Activated T-helper 2 cell treated with anti-CD3 and anti-CD28 coated beads, Interferon-gamma antibody, Interleukin-2, Interleukin-4, amounts not matched to agents 10 μg/mL and 5 μg/mL and 100 μg/mL, durations not matched to agents 14 hours and 24 hours and 36 hours (primary cell): ENCODE measurements at regions not wholly inside any gene's neighbourhood (a gene's known extent, or its start where the extent isn't known, plus 50 kb on each side); places are given as distances from the start of the nearest gene placed in this dataset.

Source experiments
- DNase-seq: peaks from one replicate; pipeline ENCODE4 v3.0.0; 2021; ENCODE audit warnings: low spot score
- H3K27ac Mint-ChIP-seq: one replicate; pipeline ENCODE4 v1.8.0; 2021; ENCODE audit warnings: mixed read lengths
- H3K27me3 Mint-ChIP-seq: one replicate; pipeline ENCODE4 v1.8.0; 2021; ENCODE audit warnings: low read depth, mixed read lengths
- H3K36me3 Mint-ChIP-seq: one replicate; pipeline ENCODE4 v1.8.0; 2021; ENCODE audit warnings: low read depth, mixed read lengths
- H3K4me1 Mint-ChIP-seq: one replicate; pipeline ENCODE4 v1.8.0; 2021; ENCODE audit warnings: low read depth, mixed read lengths
- H3K4me3 Mint-ChIP-seq: one replicate; pipeline ENCODE4 v1.8.0; 2021; ENCODE audit warnings: low read depth, mild to moderate bottlenecking, moderate library complexity, mixed read lengths
- H3K9me3 Mint-ChIP-seq: one replicate; pipeline ENCODE4 v1.8.0; 2021; ENCODE audit warnings: mixed read lengths
- intact Hi-C: fragments of 100-400 bp; cut with micrococcal nuclease; formaldehyde crosslinking; loops from one replicate; pipeline ENCODE4 v1.15.1; 2023

- DNase-seq, result no peak
- intact Hi-C loops, result no loop called here
- H3K4me3 Mint-ChIP-seq, result no peak overlapping the region
- no peaks in the 10 kb centered on the region for H3K4me1 Mint-ChIP-seq
- H3K27me3 Mint-ChIP-seq, result no peaks in the 10 kb centered on the region
- no peak overlapping the region for H3K27ac Mint-ChIP-seq
- no peaks in the 10 kb centered on the region for H3K36me3 Mint-ChIP-seq
- H3K9me3 Mint-ChIP-seq, result no peaks in the 10 kb centered on the region
Observed at GRCh38 chr2:235191978-235192377, 240.2 kb downstream of the SH3BP4 start.

GRCh38 chr2:235194351-235194750 is 242.5 kb downstream of the SH3BP4 start:
- no peaks in the 10 kb centered on the region for H3K36me3 Mint-ChIP-seq

GRCh38 chr2:235194836-235195235 is 243.0 kb downstream of the SH3BP4 start:
- Mint-ChIP-seq H3K36me3 (no peaks in the 10 kb centered on the region), H3K9me3 (no peaks in the 10 kb centered on the region), H3K4me3 (no peak overlapping the region), H3K27me3 (no peaks in the 10 kb centered on the region), H3K27ac (no peak overlapping the region), H3K4me1 (no peaks in the 10 kb centered on the region)
- DNase-seq, result no peak
- intact Hi-C loops, result no loop called here

More at GRCh38 chr2:235194351-235194750, 242.5 kb downstream of the SH3BP4 start:
- Mint-ChIP-seq H3K27me3 (no peaks in the 10 kb centered on the region), H3K9me3 (no peaks in the 10 kb centered on the region), H3K27ac (no peak overlapping the region), H3K4me1 (no peaks in the 10 kb centered on the region), H3K4me3 (no peak overlapping the region)
- intact Hi-C loops, result no loop called here
- DNase-seq, result no peak

GRCh38 chr2:235195921-235196320 is 244.1 kb downstream of the SH3BP4 start:
- intact Hi-C loops, result no loop called here
- DNase-seq, result no peak
- Mint-ChIP-seq H3K27me3 (no peaks in the 10 kb centered on the region), H3K4me1 (no peaks in the 10 kb centered on the region), H3K9me3 (no peaks in the 10 kb centered on the region), H3K4me3 (no peak overlapping the region), H3K27ac (no peak overlapping the region), H3K36me3 (no peaks in the 10 kb centered on the region)

- H3K27me3 Mint-ChIP-seq, result no peaks in the 10 kb centered on the region
- H3K4me1 Mint-ChIP-seq, result no peaks in the 10 kb centered on the region
- H3K4me3 Mint-ChIP-seq, result no peak overlapping the region
- H3K36me3 Mint-ChIP-seq, result no peaks in the 10 kb centered on the region
- H3K9me3 Mint-ChIP-seq, result no peaks in the 10 kb centered on the region
- no peak overlapping the region for H3K27ac Mint-ChIP-seq
- intact Hi-C loops, result no loop called here
- DNase-seq, result no peak
Observed at GRCh38 chr2:235199128-235199527, 247.3 kb downstream of the SH3BP4 start.

- Mint-ChIP-seq H3K27me3 (no peaks in the 10 kb centered on the region), H3K27ac (no peak overlapping the region), H3K4me3 (no peak overlapping the region), H3K9me3 (no peaks in the 10 kb centered on the region), H3K4me1 (no peaks in the 10 kb centered on the region), H3K36me3 (no peaks in the 10 kb centered on the region)
- no peak for DNase-seq
- intact Hi-C loops, result no loop called here
Observed at GRCh38 chr2:235200216-235200615, 248.4 kb downstream of the SH3BP4 start.

- H3K36me3 Mint-ChIP-seq, result no peaks in the 10 kb centered on the region
- H3K27ac Mint-ChIP-seq, result no peak overlapping the region
- no peak for DNase-seq
- H3K4me3 Mint-ChIP-seq, result no peak overlapping the region
- intact Hi-C loops, result no loop called here
- no peaks in the 10 kb centered on the region for H3K27me3 Mint-ChIP-seq
- H3K9me3 Mint-ChIP-seq, result no peaks in the 10 kb centered on the region
- H3K4me1 Mint-ChIP-seq, result no peaks in the 10 kb centered on the region
Observed at GRCh38 chr2:235201756-235202155, 249.9 kb downstream of the SH3BP4 start.

- Mint-ChIP-seq H3K27ac (no peak overlapping the region), H3K9me3 (no peaks in the 10 kb centered on the region)
Observed at GRCh38 chr2:235204948-235205347, 253.1 kb downstream of the SH3BP4 start.

GRCh38 chr2:235206399-235206798 is 254.6 kb downstream of the SH3BP4 start:
- intact Hi-C loops, result no loop called here

More at GRCh38 chr2:235204948-235205347, 253.1 kb downstream of the SH3BP4 start:
- Mint-ChIP-seq H3K36me3 (no peaks in the 10 kb centered on the region), H3K27me3 (no peaks in the 10 kb centered on the region), H3K4me3 (no peak overlapping the region), H3K4me1 (no peaks in the 10 kb centered on the region)
- DNase-seq, result no peak
- intact Hi-C loops, result no loop called here

GRCh38 chr2:235206980-235207579 is 255.3 kb downstream of the SH3BP4 start:
- Mint-ChIP-seq H3K4me3 (no peak overlapping the region), H3K27ac (no peak overlapping the region), H3K36me3 (no peaks in the 10 kb centered on the region), H3K4me1 (no peaks in the 10 kb centered on the region), H3K9me3 (no peaks in the 10 kb centered on the region), H3K27me3 (no peaks in the 10 kb centered on the region)
- intact Hi-C loops, result no loop called here
- no peak for DNase-seq

More at GRCh38 chr2:235206399-235206798, 254.6 kb downstream of the SH3BP4 start:
- no peak overlapping the region for H3K27ac Mint-ChIP-seq
- no peak overlapping the region for H3K4me3 Mint-ChIP-seq
- no peaks in the 10 kb centered on the region for H3K36me3 Mint-ChIP-seq
- DNase-seq, result no peak
- H3K4me1 Mint-ChIP-seq, result no peaks in the 10 kb centered on the region
- H3K27me3 Mint-ChIP-seq, result no peaks in the 10 kb centered on the region
- H3K9me3 Mint-ChIP-seq, result no peaks in the 10 kb centered on the region

GRCh38 chr2:235211056-235211455 is 259.2 kb downstream of the SH3BP4 start:
- H3K9me3 Mint-ChIP-seq, result no peaks in the 10 kb centered on the region
- H3K27ac Mint-ChIP-seq, result no peak overlapping the region
- H3K27me3 Mint-ChIP-seq, result peaks cover 2% of the 10 kb centered on the region
- no peak overlapping the region for H3K4me3 Mint-ChIP-seq
- H3K4me1 Mint-ChIP-seq, result no peaks in the 10 kb centered on the region
- H3K36me3 Mint-ChIP-seq, result no peaks in the 10 kb centered on the region
- DNase-seq, result no peak
- intact Hi-C loops, result no loop called here

GRCh38 chr2:235212501-235213158 is 260.8 kb downstream of the SH3BP4 start:
- no peak for DNase-seq
- Mint-ChIP-seq H3K4me3 (no peak overlapping the region), H3K4me1 (no peaks in the 10 kb centered on the region), H3K27ac (no peak overlapping the region), H3K9me3 (no peaks in the 10 kb centered on the region), H3K36me3 (no peaks in the 10 kb centered on the region), H3K27me3 (peaks cover 7% of the 10 kb centered on the region)
- intact Hi-C loops, result no loop called here

- peaks cover 9% of the 10 kb centered on the region for H3K27me3 Mint-ChIP-seq
- H3K9me3 Mint-ChIP-seq, result no peaks in the 10 kb centered on the region
- intact Hi-C loops, result no loop called here
- H3K27ac Mint-ChIP-seq, result no peak overlapping the region
- H3K4me3 Mint-ChIP-seq, result no peak overlapping the region
- no peaks in the 10 kb centered on the region for H3K4me1 Mint-ChIP-seq
- DNase-seq, result no peak
- H3K36me3 Mint-ChIP-seq, result no peaks in the 10 kb centered on the region
Observed at GRCh38 chr2:235215248-235215647, 263.4 kb downstream of the SH3BP4 start.
